IPS DF 4.7 (cell line): ENCODE measurements at regions not wholly inside any gene's neighbourhood (a gene's known extent, or its start where the extent isn't known, plus 50 kb on each side); places are given as distances from the start of the nearest gene placed in this dataset.

ENCODE experiments used
- DNase-seq: peaks from one replicate; pipeline ENCODE4 v3.0.0-alpha.2; 2013; ENCODE audit warnings: low spot score; ENCODE audit errors: extremely low read depth

DNA sequence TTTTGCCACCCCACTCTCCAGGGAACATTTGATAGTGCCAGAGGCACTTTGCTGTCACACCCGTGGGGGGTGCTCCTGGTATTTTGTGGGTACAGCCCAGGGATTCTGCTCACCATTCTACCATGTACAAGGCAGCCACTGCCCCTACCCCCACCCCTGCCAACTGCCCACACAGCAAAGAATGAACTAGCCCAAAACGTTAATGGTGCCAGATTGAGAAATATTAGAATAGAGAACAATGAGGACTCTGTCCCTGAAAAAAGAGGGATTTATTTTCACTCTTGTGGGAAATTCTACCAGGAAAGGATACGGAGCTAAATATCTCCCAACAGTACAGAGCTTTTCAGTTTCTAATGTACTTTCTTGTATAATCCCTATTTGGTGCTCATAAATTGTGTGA lies 154.5 kb upstream of the SUCLG2 start:
- DNase-seq: no peak

DNA sequence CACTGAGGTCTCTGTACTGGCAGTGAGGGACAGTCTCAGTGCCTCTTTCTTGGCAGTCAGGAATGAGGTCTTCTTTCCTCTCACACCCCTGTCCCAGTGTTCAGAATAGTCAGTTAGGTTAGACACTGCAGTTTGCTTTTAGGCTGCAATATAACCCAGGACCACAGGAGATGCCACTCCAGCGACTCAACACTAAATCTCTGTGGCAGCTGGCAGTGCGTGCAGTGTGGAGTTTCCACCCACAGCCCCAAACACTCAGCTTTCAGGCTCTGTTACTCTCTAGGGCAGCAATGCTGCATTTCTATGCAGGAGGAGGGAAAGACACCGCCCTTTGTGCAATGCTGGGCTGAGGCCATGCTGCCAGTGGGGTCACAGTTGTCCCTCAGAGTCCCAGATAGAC lies 150.2 kb upstream of the SUCLG2 start:
- DNase-seq: no peak

DNA sequence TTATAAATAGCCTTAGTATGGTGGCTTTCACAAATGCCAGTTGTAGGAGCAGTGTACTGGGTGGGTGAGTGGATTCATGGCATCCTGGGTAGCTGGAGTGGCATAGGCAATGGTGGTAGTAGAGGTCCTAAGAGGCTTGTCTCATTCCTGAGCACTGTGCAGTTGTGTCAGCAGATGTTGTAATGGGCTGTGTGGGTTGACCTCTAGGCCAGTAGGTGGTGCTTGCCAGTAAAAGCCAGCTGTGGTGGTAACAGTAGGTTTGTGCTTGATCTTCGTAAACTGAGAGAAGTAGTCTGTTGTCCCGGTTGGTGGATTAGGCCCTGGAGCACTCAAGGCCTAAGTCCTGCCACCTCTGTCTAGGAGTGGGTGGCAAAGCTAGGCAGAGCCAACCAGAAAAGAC lies 149.7 kb upstream of the SUCLG2 start:
- DNase-seq: no peak

DNA sequence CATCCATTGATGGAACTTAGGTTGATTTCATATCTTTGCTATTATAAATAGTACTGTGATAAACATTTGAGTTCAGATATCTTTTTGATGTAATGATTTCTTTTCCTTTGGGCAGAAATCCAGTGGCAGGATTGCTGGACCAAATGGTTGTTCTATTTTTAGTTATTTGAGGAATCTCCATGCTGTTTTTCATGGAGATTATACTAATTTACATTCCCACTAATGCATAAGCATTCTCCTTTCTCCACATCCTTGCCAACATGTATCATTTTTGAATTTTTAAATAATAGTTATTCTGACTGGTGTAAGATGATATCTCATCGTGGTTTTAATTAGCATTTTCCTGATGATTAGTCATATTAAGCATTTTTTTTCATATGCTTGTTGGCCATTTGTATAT lies 144.0 kb upstream of the SUCLG2 start:
- no peak for DNase-seq

DNA sequence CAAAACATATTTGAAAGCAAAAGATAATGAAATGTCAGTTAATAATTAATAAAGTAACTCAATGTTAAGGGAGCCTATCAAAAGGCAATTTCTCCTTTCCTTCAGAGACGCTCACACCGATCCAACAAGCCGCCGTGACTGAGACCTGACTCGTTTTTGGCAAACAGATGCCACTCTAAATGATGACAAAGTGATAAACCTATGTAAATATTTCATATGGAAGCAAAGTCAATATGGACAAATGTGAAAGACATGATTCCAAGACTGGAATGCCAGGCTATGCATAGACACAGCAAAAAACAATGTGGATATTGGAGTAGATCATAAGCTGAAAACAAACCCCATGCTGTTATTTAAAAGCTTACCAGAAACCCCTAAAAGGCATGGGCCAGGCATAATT lies 137.2 kb upstream of the SUCLG2 start:
- DNase-seq: no peak

DNA sequence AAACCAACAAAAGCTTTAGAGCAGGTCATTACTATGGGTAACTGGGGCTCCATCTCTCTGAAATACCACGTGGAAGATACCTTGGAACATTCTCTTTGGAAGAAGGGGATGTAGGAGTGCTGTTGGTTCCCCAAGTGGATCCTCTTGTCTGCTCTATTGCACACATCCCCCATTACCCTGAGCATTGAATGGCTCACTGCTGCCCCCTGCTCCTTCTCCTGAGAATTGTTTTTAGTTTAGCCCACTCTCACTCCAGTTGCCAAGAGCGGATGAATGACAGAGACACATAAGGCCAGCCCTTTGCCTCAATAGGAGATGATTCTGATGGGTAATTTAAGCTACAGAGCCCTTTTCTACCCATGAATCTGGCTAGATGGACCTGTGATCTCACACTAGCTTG lies 135.6 kb upstream of the SUCLG2 start:
- DNase-seq: peak; percentile 68

DNA sequence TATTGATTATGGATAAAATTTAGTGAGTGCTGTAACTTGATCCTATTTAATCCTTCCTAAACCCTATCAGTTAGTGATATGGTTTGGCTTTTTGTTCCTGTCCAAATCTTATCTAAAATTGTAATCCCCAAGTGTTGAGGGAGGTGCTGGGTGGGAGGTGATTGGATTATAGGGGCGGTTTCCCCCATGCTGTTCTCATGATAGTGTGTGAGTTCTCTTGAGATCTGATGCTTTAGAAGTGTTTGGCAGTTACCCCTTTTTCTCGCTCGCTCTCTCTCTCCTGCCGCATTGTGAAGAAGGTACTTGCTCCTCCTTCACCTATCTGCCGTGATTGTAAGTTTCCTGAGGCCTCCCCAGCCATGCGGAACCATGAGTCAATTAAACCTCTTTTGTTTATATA lies 134.0 kb upstream of the SUCLG2 start:
- no peak for DNase-seq

DNA sequence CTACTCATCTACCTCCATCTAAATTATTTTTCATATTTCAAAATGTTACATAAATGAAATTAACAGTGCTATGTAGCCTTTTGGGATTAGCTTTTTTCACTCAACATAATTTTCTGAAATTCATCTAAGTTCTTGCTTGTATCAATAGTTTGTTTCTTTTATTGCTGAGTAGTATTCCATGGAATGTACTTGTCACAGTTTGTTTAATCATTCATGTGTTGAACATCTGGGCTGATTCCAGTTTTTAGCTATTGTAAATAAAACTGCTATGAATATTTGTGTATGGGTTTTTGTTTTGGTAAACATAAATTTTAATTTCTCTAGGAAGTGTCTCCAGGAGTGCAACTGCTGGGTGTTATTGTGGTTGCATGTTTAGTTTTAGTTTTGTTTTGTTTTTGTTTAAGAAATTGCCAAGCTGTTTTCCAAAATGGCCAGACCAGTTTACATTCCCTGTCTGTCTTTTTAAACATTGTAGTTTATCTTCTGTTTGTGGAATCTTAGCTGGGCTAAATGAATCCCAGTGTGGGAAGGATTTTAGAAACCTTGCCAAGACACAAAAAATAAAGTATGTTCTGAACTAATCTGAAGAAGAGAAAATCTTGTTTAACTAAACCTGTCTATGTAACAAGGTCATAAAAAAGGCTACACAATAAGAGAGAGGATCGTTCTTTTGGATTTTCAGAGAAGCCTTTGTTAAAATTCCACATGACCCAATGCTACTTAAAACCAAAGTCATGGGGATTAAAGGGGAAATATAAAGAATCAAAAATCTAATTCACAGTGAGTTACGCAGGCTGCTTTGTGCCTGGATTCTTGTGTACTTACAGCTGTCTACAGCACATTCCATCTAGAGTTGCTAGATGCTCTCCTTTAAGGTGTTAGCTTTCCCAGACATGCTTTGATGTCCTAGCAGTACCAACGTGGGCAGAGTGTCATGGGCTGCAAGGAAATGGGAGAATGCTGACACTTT lies 129.2 kb upstream of the SUCLG2 start:
- DNase-seq: no peak

DNA sequence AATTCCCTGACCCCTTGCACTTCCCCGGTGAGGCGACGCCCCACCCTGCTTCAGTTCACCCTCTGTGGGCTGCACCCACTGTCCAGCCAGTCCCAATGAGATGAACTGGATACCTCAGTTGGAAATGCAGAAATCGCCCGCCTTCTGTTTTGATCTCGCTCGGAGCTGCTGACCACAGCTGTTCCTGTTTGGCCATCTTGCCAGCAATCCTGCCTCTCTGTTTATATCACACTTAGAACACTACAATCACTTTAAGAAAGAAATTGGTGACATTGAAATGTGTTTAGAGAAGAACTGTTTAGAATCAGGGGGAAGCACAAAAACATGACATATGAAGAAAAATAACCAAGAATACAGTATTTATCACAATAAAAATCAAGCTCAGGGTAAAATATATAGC lies 127.5 kb upstream of the SUCLG2 start:
- no peak for DNase-seq

DNA sequence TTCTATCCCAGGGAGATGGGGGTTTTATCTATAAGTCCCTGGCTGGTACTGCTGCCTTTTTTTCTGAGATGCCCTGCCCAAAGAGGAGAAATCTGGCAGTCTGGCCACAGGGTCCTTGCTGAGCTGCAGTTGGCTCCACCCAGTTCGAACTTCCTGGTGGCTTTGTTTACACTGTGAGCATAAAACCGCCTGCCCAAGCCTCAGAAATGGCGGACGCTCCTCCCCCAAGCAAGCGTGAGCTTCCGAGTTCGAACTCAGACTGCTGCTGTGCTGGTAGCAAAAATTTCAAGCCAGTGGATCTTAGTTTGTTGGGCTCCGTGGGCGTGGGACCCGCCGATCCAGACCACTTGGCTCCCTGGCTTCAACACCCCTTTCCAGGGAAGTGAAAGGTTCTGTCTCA lies 126.8 kb upstream of the SUCLG2 start:
- no peak for DNase-seq

DNA sequence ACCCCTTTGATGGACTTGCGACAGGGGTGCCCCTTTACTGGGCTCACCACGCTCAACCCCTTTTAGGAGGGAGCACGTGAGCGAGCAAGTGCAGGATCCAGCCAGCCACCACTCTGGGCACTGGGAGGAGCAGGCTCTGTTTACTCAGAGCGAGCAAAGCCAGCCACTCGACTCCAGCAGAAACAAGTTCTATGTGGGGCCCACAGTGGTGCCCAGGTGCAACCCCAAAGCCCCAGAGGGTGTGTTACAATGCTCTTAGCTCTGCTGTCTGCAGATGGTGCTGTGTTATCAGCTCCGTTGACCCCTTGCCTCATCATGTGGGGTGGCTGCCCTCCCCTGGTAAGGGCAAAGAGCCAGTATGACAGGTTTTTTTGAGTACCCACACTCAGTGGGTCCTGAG lies 120.3 kb upstream of the SUCLG2 start:
- no peak for DNase-seq

DNA sequence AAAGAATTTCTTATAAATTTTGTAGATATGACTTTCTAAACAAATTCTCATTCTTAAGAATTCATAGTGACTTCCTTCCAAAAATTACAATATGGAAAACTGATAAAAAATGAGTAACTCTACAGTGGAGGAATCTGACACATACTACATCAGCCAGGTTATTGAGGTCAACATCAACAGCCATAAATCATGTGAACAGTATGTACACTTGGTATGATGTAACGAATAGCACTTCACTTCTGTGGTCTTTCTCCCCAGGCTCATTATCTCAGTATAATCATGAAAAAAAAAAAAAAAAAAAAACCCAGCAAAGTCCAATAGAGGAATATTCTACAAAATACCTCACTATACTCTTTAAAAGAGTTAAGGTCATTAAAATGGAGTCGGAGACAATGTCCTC lies 111.2 kb upstream of the SUCLG2 start:
- no peak for DNase-seq

DNA sequence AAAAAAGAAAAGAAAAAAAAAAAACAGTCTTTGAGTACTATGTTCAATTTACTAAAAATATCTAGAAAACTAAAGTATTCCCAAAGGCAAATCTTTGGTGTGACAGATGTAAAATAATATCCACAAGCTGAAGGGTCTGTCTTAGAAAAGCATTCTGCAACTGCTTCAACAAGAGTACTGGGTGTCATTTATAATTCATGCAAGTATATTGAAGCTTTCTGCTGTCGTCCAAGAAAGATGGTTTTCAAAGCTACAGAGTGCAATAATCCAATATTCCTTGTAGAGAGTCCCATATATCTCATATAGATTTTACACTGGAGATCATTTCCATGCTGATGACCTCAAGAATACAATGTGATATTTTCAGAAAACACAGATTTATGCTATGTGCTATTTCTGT lies 90.9 kb upstream of the SUCLG2 start:
- no peak for DNase-seq

DNA sequence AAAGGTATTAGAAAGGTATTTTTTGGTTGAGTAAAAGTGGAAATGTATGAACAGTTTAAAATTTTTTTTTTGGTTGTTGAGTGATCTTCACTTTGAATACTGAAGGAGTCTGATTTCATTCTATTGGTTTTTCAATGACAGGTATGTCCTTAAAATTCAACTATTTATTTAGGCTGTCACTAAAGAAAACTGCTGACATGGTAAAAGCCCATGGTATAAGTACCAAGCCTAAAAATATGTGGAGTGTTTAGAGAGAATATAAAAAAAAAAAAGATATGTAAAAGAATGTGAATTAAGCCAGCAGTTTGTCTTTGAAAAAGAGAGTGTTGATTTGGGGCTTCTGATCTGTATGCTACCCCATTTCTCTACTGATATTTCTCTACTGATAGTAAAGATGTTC lies 90.3 kb upstream of the SUCLG2 start:
- no peak for DNase-seq

DNA sequence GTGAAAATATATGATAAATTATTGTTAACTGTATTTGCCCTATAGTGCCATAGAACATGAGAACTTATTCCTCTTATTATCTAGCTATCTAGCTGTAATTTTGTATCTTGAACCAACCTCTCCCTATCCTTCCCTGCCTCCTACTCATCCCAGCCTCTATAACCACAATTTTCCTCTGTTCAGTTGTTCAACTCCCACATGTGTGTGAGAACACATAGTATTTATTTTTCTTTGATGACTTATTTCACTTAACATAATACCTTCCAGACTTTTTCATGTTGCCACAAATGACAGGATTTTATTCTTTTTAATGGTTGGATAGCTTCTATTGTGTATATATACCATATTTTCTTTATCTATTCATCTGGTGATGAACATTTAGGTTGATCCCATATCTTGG lies 85.4 kb upstream of the SUCLG2 start:
- DNase-seq: no peak

DNA sequence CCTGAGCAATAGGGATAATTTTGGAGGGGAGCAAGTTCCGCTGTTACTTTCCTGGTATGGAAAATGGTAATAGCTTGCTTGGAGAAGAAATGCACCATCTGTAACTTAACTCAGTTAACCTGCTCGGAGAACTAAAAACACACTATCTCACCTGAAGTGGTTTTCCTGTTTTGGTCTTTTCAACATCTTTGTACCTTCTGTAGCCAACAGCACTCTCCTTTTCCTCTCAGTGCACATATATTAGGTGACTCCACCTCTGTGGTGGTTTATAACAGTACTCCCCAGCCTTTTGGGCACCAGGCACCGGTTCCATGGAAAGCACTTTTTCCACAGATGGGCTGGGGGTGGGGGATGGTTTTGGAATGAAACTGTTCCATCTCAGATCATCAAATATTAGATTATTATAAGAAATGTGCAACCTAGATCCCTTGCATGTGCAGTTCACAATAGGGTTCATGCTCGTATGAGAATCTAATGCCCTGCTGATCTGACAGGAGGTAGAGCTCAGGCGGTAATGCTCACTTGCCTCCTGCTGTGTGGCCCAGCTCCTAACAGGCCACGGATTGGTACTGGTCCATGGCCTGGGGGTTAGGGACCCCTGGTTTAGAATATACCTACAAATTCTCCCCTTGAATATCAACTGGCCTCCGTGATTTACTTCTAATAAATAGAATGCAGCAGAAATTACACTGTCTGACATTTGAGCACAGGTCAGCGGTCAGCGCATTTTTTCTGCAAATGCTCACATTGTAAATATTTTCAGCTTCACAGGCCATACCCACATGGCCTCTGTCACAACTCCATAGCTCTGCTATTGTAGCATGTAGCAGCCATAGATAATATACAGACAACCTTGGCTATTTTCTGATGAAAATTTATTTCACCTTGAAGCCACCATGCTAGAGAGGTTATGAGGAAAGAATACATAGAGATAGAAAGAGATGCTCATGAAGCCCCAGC lies 83.8 kb upstream of the SUCLG2 start:
- no peak for DNase-seq

DNA sequence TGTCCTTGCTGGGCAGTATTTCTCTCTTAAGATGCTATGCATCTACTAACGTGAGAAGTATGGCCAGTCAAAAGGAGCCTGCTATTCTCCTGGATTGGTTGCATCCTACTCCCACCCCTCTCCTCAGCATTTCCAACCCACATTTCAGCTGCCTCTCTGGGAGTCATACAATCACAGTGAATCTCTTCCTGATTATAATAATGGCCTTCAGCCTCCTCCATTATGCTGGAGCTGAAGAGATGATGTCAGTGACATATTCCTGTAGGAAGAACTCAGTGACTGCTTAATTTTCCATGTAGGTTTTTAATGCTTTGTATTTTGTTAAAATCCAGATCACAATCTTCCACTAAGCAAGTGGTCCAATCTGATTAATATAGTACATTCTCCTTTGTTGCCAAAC lies 82.7 kb upstream of the SUCLG2 start:
- DNase-seq: no peak

DNA sequence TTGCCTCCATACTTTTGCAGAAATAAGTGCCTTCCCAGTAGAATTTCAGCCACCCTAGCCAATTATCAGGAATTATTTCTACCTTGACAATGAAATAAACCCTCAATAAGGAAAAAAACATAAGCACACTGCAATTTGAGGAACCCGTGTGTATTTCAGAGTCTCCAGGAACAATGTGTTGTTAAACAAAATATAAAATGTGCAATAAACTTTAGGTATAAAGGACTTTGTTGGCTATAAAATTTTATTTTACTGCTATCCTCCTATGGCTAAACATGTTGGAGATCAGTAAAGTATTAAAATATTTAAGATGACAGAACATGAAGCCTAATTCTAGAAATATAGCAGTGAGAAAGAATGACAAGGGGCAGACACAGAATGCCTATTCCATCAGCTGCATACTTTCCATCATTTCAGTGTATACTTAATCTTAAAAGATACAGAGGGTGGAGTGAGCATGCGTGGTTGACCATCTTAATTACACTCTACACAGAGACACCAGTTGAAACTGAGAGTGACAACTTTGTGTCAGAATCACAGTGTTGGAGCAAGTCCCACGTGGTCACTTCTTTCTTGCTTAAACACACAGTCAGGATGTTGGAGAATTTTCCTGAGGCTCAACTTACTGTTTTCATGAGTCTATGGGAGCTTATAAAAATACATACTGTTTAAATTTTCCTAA lies 79.0 kb upstream of the SUCLG2 start:
- no peak for DNase-seq

DNA sequence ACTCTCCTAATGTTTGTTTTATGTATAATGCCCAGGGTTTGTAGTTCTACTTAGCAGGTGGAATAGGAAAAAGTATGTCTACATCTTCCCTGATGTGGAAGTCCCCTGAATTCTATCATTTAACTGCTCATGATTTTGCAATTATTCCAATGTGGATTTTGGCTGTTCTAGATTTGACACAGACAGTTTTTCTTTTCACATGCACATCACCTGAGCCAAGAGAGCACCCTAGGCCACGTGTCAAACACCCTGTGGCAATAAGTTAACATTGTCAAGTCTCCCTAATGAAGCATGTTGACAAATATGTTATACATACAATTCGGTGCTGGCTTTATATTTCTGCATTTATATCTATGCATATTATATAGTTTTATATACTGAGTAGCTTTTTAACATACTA lies 70.0 kb upstream of the SUCLG2 start:
- DNase-seq: no peak

DNA sequence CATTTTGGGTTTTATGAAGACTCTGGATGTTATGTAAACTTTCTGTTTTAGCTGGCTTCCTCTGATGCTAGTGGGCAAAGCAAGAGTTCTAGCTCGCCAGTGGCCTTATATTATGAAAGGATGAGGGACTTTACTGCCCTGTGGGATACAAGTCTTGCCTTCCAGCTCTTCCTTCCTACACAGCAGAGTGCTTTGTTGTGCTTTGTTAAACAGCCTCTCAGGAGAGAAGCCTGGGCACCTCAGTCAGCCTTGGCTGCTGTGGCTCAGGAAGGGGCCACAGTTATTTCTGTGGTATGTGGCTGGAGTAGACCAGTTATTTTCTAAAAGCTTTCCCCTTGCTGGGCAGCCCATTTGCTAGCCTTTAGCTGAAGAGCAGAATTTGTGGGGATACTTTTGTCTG lies 69.5 kb upstream of the SUCLG2 start:
- DNase-seq: no peak

DNA sequence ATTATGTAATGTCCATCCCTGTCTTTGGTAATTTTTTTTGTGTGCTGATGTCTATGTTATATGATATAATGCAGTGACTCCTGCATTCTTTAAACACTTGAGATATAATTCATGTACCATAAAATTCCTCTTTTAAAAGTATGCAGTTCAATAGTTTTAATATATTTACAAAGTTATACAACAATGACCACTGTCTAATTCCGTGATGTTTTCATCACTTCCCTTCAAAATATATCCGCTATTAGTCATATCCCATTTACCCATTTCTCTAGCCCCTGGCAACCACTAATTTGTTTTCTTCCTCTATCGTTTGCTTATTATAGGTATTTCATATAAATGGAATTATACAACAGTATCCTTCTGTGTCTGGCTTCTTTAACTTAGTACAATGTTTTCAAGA lies 64.9 kb upstream of the SUCLG2 start:
- no peak for DNase-seq

DNA sequence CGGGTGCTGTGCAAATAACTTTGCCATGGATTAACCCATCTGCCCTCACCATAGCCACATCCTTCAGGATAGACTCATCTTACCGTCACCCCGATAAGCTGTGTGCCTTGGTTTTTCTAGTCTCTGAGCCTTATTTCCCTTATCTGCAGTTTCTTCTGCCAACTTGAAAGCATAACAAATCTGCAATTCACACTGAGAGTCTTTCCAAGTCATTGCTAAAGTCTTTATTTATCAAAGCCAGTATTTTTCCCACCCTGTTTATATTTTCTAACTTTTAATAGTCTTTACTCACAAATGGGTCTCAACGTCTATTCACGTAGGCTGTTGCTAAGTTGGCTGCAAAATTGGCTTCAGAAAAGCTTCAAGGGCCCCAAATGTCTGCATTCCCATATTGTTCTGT lies 61.6 kb upstream of the SUCLG2 start:
- no peak for DNase-seq
